ENCODE measurements at regions not wholly inside any gene's neighbourhood (a gene's known extent, or its start where the extent isn't known, plus 50 kb on each side); places are given as distances from the start of the nearest gene placed in this dataset.

DNA sequence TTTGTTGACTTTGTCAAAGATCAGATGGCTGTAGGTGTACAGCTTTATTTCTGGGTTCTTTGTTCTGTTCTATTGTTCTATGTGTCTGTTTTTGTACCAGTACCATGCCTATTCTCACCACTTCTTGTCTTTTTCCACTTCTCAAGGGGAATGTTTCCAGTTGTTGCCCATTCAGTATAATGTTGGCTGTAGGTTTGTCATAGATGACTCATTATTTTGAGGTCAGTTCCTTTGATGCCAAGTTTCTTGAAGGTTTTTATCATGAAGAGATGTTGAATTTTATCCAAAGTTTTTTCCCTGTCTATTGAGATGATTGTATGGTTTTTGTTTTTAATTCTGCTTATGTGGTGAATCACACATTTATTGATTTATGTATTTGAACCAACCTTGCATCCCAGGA lies 216.7 kb upstream of the RNF32 start:
- TF ChIP-seq, protein P1, sequence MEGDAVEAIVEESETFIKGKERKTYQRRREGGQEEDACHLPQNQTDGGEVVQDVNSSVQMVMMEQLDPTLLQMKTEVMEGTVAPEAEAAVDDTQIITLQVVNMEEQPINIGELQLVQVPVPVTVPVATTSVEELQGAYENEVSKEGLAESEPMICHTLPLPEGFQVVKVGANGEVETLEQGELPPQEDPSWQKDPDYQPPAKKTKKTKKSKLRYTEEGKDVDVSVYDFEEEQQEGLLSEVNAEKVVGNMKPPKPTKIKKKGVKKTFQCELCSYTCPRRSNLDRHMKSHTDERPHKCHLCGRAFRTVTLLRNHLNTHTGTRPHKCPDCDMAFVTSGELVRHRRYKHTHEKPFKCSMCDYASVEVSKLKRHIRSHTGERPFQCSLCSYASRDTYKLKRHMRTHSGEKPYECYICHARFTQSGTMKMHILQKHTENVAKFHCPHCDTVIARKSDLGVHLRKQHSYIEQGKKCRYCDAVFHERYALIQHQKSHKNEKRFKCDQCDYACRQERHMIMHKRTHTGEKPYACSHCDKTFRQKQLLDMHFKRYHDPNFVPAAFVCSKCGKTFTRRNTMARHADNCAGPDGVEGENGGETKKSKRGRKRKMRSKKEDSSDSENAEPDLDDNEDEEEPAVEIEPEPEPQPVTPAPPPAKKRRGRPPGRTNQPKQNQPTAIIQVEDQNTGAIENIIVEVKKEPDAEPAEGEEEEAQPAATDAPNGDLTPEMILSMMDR (IDR thresholded peaks at IDR 0.05; ENCODE audit: poor library complexity, severe bottlenecking), result no peak
- TF ChIP-seq, protein P2, sequence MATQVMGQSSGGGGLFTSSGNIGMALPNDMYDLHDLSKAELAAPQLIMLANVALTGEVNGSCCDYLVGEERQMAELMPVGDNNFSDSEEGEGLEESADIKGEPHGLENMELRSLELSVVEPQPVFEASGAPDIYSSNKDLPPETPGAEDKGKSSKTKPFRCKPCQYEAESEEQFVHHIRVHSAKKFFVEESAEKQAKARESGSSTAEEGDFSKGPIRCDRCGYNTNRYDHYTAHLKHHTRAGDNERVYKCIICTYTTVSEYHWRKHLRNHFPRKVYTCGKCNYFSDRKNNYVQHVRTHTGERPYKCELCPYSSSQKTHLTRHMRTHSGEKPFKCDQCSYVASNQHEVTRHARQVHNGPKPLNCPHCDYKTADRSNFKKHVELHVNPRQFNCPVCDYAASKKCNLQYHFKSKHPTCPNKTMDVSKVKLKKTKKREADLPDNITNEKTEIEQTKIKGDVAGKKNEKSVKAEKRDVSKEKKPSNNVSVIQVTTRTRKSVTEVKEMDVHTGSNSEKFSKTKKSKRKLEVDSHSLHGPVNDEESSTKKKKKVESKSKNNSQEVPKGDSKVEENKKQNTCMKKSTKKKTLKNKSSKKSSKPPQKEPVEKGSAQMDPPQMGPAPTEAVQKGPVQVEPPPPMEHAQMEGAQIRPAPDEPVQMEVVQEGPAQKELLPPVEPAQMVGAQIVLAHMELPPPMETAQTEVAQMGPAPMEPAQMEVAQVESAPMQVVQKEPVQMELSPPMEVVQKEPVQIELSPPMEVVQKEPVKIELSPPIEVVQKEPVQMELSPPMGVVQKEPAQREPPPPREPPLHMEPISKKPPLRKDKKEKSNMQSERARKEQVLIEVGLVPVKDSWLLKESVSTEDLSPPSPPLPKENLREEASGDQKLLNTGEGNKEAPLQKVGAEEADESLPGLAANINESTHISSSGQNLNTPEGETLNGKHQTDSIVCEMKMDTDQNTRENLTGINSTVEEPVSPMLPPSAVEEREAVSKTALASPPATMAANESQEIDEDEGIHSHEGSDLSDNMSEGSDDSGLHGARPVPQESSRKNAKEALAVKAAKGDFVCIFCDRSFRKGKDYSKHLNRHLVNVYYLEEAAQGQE (IDR thresholded peaks at IDR 0.05; ENCODE audit: borderline replicate concordance), result no peak
- TF ChIP-seq EZH2 (IDR thresholded peaks at IDR 0.05; ENCODE audit: borderline replicate concordance, insufficient read depth, low read length, poor library complexity, severe bottlenecking) (no peak), RAD21 (conservative IDR thresholded peaks at IDR 0.05) (no peak), EP300 (conservative IDR thresholded peaks at IDR 0.05; ENCODE audit: poor library complexity, severe bottlenecking) (no peak), MXI1 (conservative IDR thresholded peaks at IDR 0.05; ENCODE audit: poor library complexity, severe bottlenecking) (no peak), POLR2AphosphoS5 (IDR thresholded peaks at IDR 0.05) (no peak)

All from neural cell (in vitro differentiated cells).